PC-9 (cell line): ENCODE measurements at regions not wholly inside any gene's neighbourhood (a gene's known extent, or its start where the extent isn't known, plus 50 kb on each side); places are given as distances from the start of the nearest gene placed in this dataset.

Source experiments
- BruUV-seq: library from RNA; stranded (reverse); fragments of 400-500 nt; replicated peaks from 2 replicates; lab custom pipeline; 2021; lab: Mats Ljungman, UMichigan
- CTCF ChIA-PET: fragments of 300-600 bp; sonication (Branson Sonifier 250); formaldehyde crosslinking; loops from one replicate; lab custom pipeline; 2022; ENCODE audit warnings: antibody characterized with exemption; lab: Charles Lee
- POLR2A ChIA-PET: fragments of 300-600 bp; sonication (Branson Sonifier 250); formaldehyde crosslinking; loops from one replicate; lab custom pipeline; 2022; ENCODE audit warnings: antibody characterized with exemption; ENCODE audit not compliant: unreplicated experiment; lab: Charles Lee
- DNase-seq, 2 experiments: peaks; one replicate each; pipeline versions ENCODE4 v3.0.0 to v3.0.0-alpha.2; 2015 to 2022; ENCODE audit warnings: mixed read lengths in 1 of 2
- H2AFZ ChIP-seq: fragments of 200-600 bp; sonication (generic); 2 replicates; pipeline ENCODE4 v1.8.1; 2017; ENCODE audit warnings: antibody characterized with exemption
- H3F3A ChIP-seq: fragments of 200-600 bp; sonication (generic); 2 replicates; pipeline ENCODE4 v1.8.1; 2017; ENCODE audit warnings: antibody characterized with exemption, mild to moderate bottlenecking, low read depth; ENCODE audit not compliant: insufficient read depth
- H3K27ac ChIP-seq: fragments of 200-600 bp; sonication (generic); 2 replicates; pipeline ENCODE4 v1.6.1; 2016; ENCODE audit warnings: mixed run types
- H3K27me3 ChIP-seq: fragments of 200-600 bp; sonication (generic); 2 replicates; pipeline ENCODE4 v1.6.1; 2016; ENCODE audit warnings: low read depth, mixed run types; ENCODE audit not compliant: insufficient read depth
- H3K36me3 ChIP-seq: fragments of 200-600 bp; sonication (generic); 2 replicates; pipeline ENCODE4 v1.6.1; 2016; ENCODE audit warnings: low read depth, mixed run types
- H3K4me1 ChIP-seq: fragments of 200-600 bp; sonication (generic); replicated peaks from 2 replicates; pipeline ENCODE4 v1.6.1; 2016; ENCODE audit warnings: mixed run types; ENCODE audit not compliant: insufficient read depth
- H3K4me2 ChIP-seq: fragments of 200-600 bp; sonication (generic); 2 replicates; pipeline ENCODE4 v1.6.1; 2017; ENCODE audit warnings: mixed run types
- H3K4me3 ChIP-seq: fragments of 200-600 bp; sonication (generic); 2 replicates; pipeline ENCODE4 v1.6.1; 2016; ENCODE audit warnings: mixed run types
- H3K79me2 ChIP-seq: fragments of 200-600 bp; sonication (generic); 2 replicates; pipeline ENCODE4 v1.6.1; 2017; ENCODE audit warnings: low read depth, mixed run types
- H3K9me2 ChIP-seq: fragments of 200-600 bp; sonication (generic); 2 replicates; pipeline ENCODE4 v1.8.1; 2017; ENCODE audit warnings: mild to moderate bottlenecking; ENCODE audit not compliant: insufficient read depth
- H3K9me3 ChIP-seq: fragments of 200-600 bp; sonication (generic); 2 replicates; pipeline ENCODE4 v1.8.1; 2016; ENCODE audit warnings: low read depth; ENCODE audit not compliant: insufficient read depth
- H4K20me1 ChIP-seq: fragments of 200-600 bp; sonication (generic); 2 replicates; pipeline ENCODE4 v1.8.1; 2017; ENCODE audit not compliant: insufficient read depth
- CTCF ChIP-seq: fragments of 200-600 bp; sonication (generic); conservative IDR thresholded peaks from 2 replicates; pipeline ENCODE4 v1.6.1; 2017; ENCODE audit warnings: mixed run types, antibody characterized with exemption, mild to moderate bottlenecking, moderate library complexity
- EZH2 ChIP-seq: fragments of 200-600 bp; sonication (generic); IDR thresholded peaks from 2 replicates; pipeline ENCODE4 v1.8.0; 2017; ENCODE audit warnings: antibody characterized with exemption, low read depth
- intact Hi-C: fragments of 100-400 bp; cut with micrococcal nuclease; formaldehyde crosslinking; loops from one replicate; pipeline ENCODE4 v1.10.0; 2022; ENCODE audit not compliant: unreplicated experiment

GRCh38 chr5:98158440-98158839 is 615.0 kb upstream of the RGMB start:
- BruUV-seq: no TSS peak

GRCh38 chr5:98163796-98164493 is 609.5 kb upstream of the RGMB start:
- DNase-seq: no peak
- no peaks in the 10 kb centered on the region for H3K9me3 ChIP-seq
- no peaks in the 10 kb centered on the region for H3K36me3 ChIP-seq
- BruUV-seq: no TSS peak
- no peak overlapping the region for H3K4me2 ChIP-seq
- H3K9me2 ChIP-seq: no peaks in the 10 kb centered on the region; the same call in 1 of the 2 replicates
- no peaks in the 10 kb centered on the region for H3F3A ChIP-seq
- H3K27me3 ChIP-seq: no peaks in the 10 kb centered on the region
- H3K4me1 ChIP-seq: no peaks in the 10 kb centered on the region
- CTCF ChIA-PET: no interaction called here
- no peak for TF ChIP-seq EZH2
- no peak for TF ChIP-seq CTCF
- POLR2A ChIA-PET: no interaction called here
- no peaks in the 10 kb centered on the region for H4K20me1 ChIP-seq
- H3K79me2 ChIP-seq: no peaks in the 10 kb centered on the region
- no peak overlapping the region for H2AFZ ChIP-seq
- intact Hi-C loops: no loop called here
- H3K27ac ChIP-seq: no peak overlapping the region
- H3K4me3 ChIP-seq: no peak overlapping the region

More at GRCh38 chr5:98158440-98158839, 615.0 kb upstream of the RGMB start:
- Histone ChIP-seq H3K4me1 (no peaks in the 10 kb centered on the region), H4K20me1 (no peaks in the 10 kb centered on the region), H3K36me3 (no peaks in the 10 kb centered on the region), H3K27ac (no peak overlapping the region), H3K27me3 (no peaks in the 10 kb centered on the region), H3K4me2 (no peak overlapping the region), H3F3A (no peaks in the 10 kb centered on the region), H3K9me3 (no peaks in the 10 kb centered on the region), H2AFZ (no peak overlapping the region), H3K9me2 (no peaks in the 10 kb centered on the region; the same call in 1 of the 2 replicates), H3K4me3 (no peak overlapping the region), H3K79me2 (no peaks in the 10 kb centered on the region)
- intact Hi-C loops: no loop called here
- POLR2A ChIA-PET: no interaction called here
- no peak for TF ChIP-seq CTCF
- CTCF ChIA-PET: no interaction called here
- no peak for DNase-seq

- CTCF ChIA-PET: no interaction called here
- no peak overlapping the region for H3K4me3 ChIP-seq
- no peaks in the 10 kb centered on the region for H3K36me3 ChIP-seq
- H4K20me1 ChIP-seq: no peaks in the 10 kb centered on the region
- no peaks in the 10 kb centered on the region; the same call in 1 of the 2 replicates for H3K9me2 ChIP-seq
- TF ChIP-seq EZH2 (no peak), CTCF (no peak)
- H3K9me3 ChIP-seq: no peaks in the 10 kb centered on the region
- H3K27me3 ChIP-seq: no peaks in the 10 kb centered on the region
- H2AFZ ChIP-seq: peak overlapping the region; percentile 70; the same call in 1 of the 2 replicates
- intact Hi-C loops: no loop called here
- H3K27ac ChIP-seq: no peak overlapping the region
- no peak for DNase-seq
- no TSS peak for BruUV-seq
- no peaks in the 10 kb centered on the region for H3K4me1 ChIP-seq
- no peaks in the 10 kb centered on the region for H3K79me2 ChIP-seq
- H3F3A ChIP-seq: no peaks in the 10 kb centered on the region
- POLR2A ChIA-PET: no interaction called here
- no peak overlapping the region for H3K4me2 ChIP-seq
Measured at GRCh38 chr5:98168871-98169270, 604.6 kb upstream of the RGMB start.
